ENCODE measurements at regions not wholly inside any gene's neighbourhood (a gene's known extent, or its start where the extent isn't known, plus 50 kb on each side); places are given as distances from the start of the nearest gene placed in this dataset.

GRCh38 chr3:82715091-82715856 is 953.8 kb upstream of the GBE1 start:
- ATAC-seq (no peak), DNase-seq (no peak)
- Mint-ChIP-seq H3K27me3 (ENCODE audit: low read depth) (peaks cover 3% of the 10 kb centered on the region), H3K4me1 (ENCODE audit: low read depth) (no peaks in the 10 kb centered on the region), H3K9me3 (peaks cover 11% of the 10 kb centered on the region), H3K4me3 (no peak overlapping the region), H3K36me3 (ENCODE audit: insufficient read depth) (no peaks in the 10 kb centered on the region)

GRCh38 chr3:82707035-82707434 is 945.6 kb upstream of the GBE1 start:
- Mint-ChIP-seq H3K4me1 (ENCODE audit: low read depth) (no peaks in the 10 kb centered on the region), H3K9me3 (peaks cover 7% of the 10 kb centered on the region), H3K36me3 (ENCODE audit: insufficient read depth) (no peaks in the 10 kb centered on the region), H3K4me3 (no peak overlapping the region), H3K27me3 (ENCODE audit: low read depth) (peaks cover 3% of the 10 kb centered on the region)
- no peak for DNase-seq
- no peak for ATAC-seq

GRCh38 chr3:82685761-82686160 is 924.3 kb upstream of the GBE1 start:
- no peak overlapping the region for H3K4me3 Mint-ChIP-seq
- no peak for DNase-seq
- no peaks in the 10 kb centered on the region for H3K36me3 Mint-ChIP-seq (ENCODE audit: insufficient read depth)
- no peak for ATAC-seq
- no peaks in the 10 kb centered on the region for H3K27me3 Mint-ChIP-seq (ENCODE audit: low read depth)
- no peaks in the 10 kb centered on the region for H3K4me1 Mint-ChIP-seq (ENCODE audit: low read depth)
- H3K9me3 Mint-ChIP-seq = peaks cover 13% of the 10 kb centered on the region

GRCh38 chr3:82676356-82677026 is 915.0 kb upstream of the GBE1 start:
- no peak overlapping the region for H3K4me3 Mint-ChIP-seq
- DNase-seq = no peak
- no peaks in the 10 kb centered on the region for H3K4me1 Mint-ChIP-seq (ENCODE audit: low read depth)
- no peak for ATAC-seq
- H3K36me3 Mint-ChIP-seq (ENCODE audit: insufficient read depth) = no peaks in the 10 kb centered on the region
- H3K9me3 Mint-ChIP-seq = peaks cover 5% of the 10 kb centered on the region
- H3K27me3 Mint-ChIP-seq (ENCODE audit: low read depth) = no peaks in the 10 kb centered on the region

- ATAC-seq (no peak), DNase-seq (no peak)
- Mint-ChIP-seq H3K36me3 (ENCODE audit: insufficient read depth) (no peaks in the 10 kb centered on the region), H3K4me3 (no peak overlapping the region), H3K27me3 (ENCODE audit: low read depth) (no peaks in the 10 kb centered on the region), H3K9me3 (peaks cover 10% of the 10 kb centered on the region), H3K4me1 (ENCODE audit: low read depth) (no peaks in the 10 kb centered on the region)
Measured at GRCh38 chr3:82672966-82673365, 911.5 kb upstream of the GBE1 start.

GRCh38 chr3:82671466-82671865 is 910.0 kb upstream of the GBE1 start:
- Mint-ChIP-seq H3K4me3 (no peak overlapping the region), H3K4me1 (ENCODE audit: low read depth) (no peaks in the 10 kb centered on the region), H3K9me3 (peaks cover 8% of the 10 kb centered on the region), H3K36me3 (ENCODE audit: insufficient read depth) (no peaks in the 10 kb centered on the region), H3K27me3 (ENCODE audit: low read depth) (no peaks in the 10 kb centered on the region)
- DNase-seq = no peak
- ATAC-seq = no peak

- ATAC-seq (no peak), DNase-seq (no peak)
- Mint-ChIP-seq H3K27me3 (ENCODE audit: low read depth) (no peaks in the 10 kb centered on the region), H3K9me3 (peaks cover 10% of the 10 kb centered on the region), H3K36me3 (ENCODE audit: insufficient read depth) (no peaks in the 10 kb centered on the region), H3K4me3 (no peak overlapping the region), H3K4me1 (ENCODE audit: low read depth) (no peaks in the 10 kb centered on the region)
Measured at GRCh38 chr3:82654708-82655107, 893.3 kb upstream of the GBE1 start.

- Mint-ChIP-seq H3K9me3 (peaks cover 17% of the 10 kb centered on the region), H3K4me1 (ENCODE audit: low read depth) (no peaks in the 10 kb centered on the region), H3K27me3 (ENCODE audit: low read depth) (no peaks in the 10 kb centered on the region), H3K36me3 (ENCODE audit: insufficient read depth) (no peaks in the 10 kb centered on the region), H3K4me3 (no peak overlapping the region)
- no peak for DNase-seq
- ATAC-seq = no peak
Measured at GRCh38 chr3:82643948-82644347, 882.5 kb upstream of the GBE1 start.

- DNase-seq (no peak), ATAC-seq (no peak)
- H3K4me3 Mint-ChIP-seq = no peak overlapping the region
- H3K27me3 Mint-ChIP-seq (ENCODE audit: low read depth) = no peaks in the 10 kb centered on the region
- H3K36me3 Mint-ChIP-seq (ENCODE audit: insufficient read depth) = no peaks in the 10 kb centered on the region
- H3K4me1 Mint-ChIP-seq (ENCODE audit: low read depth) = no peaks in the 10 kb centered on the region
- peaks cover 14% of the 10 kb centered on the region for H3K9me3 Mint-ChIP-seq
Measured at GRCh38 chr3:82641701-82642100, 880.3 kb upstream of the GBE1 start.

GRCh38 chr3:82640254-82640653 is 878.8 kb upstream of the GBE1 start:
- H3K27me3 Mint-ChIP-seq (ENCODE audit: low read depth) = no peaks in the 10 kb centered on the region
- peaks cover 8% of the 10 kb centered on the region for H3K9me3 Mint-ChIP-seq
- no peak overlapping the region for H3K4me3 Mint-ChIP-seq
- H3K4me1 Mint-ChIP-seq (ENCODE audit: low read depth) = no peaks in the 10 kb centered on the region
- DNase-seq (no peak), ATAC-seq (no peak)
- H3K36me3 Mint-ChIP-seq (ENCODE audit: insufficient read depth) = no peaks in the 10 kb centered on the region

- DNase-seq (no peak), ATAC-seq (no peak)
- no peak overlapping the region for H3K4me3 Mint-ChIP-seq
- no peaks in the 10 kb centered on the region for H3K36me3 Mint-ChIP-seq (ENCODE audit: insufficient read depth)
- H3K27me3 Mint-ChIP-seq (ENCODE audit: low read depth) = no peaks in the 10 kb centered on the region
- H3K9me3 Mint-ChIP-seq = peaks cover 8% of the 10 kb centered on the region
- H3K4me1 Mint-ChIP-seq (ENCODE audit: low read depth) = no peaks in the 10 kb centered on the region
Measured at GRCh38 chr3:82637574-82637973, 876.1 kb upstream of the GBE1 start.

- Mint-ChIP-seq H3K9me3 (peaks cover 3% of the 10 kb centered on the region), H3K36me3 (ENCODE audit: insufficient read depth) (no peaks in the 10 kb centered on the region), H3K27me3 (ENCODE audit: low read depth) (no peaks in the 10 kb centered on the region), H3K4me3 (no peak overlapping the region), H3K4me1 (ENCODE audit: low read depth) (no peaks in the 10 kb centered on the region)
- ATAC-seq (no peak), DNase-seq (no peak)
Measured at GRCh38 chr3:82636177-82636576, 874.7 kb upstream of the GBE1 start.

GRCh38 chr3:82633319-82633718 is 871.9 kb upstream of the GBE1 start:
- H3K4me1 Mint-ChIP-seq (ENCODE audit: low read depth) = no peaks in the 10 kb centered on the region
- H3K9me3 Mint-ChIP-seq = peaks cover 9% of the 10 kb centered on the region
- ATAC-seq (no peak), DNase-seq (no peak)
- no peaks in the 10 kb centered on the region for H3K27me3 Mint-ChIP-seq (ENCODE audit: low read depth)
- H3K4me3 Mint-ChIP-seq = no peak overlapping the region
- H3K36me3 Mint-ChIP-seq (ENCODE audit: insufficient read depth) = no peaks in the 10 kb centered on the region

- H3K27me3 Mint-ChIP-seq (ENCODE audit: low read depth) = no peaks in the 10 kb centered on the region
- H3K4me3 Mint-ChIP-seq = no peak overlapping the region
- peaks cover 10% of the 10 kb centered on the region for H3K9me3 Mint-ChIP-seq
- DNase-seq (no peak), ATAC-seq (no peak)
- H3K4me1 Mint-ChIP-seq (ENCODE audit: low read depth) = no peaks in the 10 kb centered on the region
- H3K36me3 Mint-ChIP-seq (ENCODE audit: insufficient read depth) = no peaks in the 10 kb centered on the region
Measured at GRCh38 chr3:82629937-82630336, 868.5 kb upstream of the GBE1 start.

- ATAC-seq (no peak), DNase-seq (no peak)
- Mint-ChIP-seq H3K27me3 (ENCODE audit: low read depth) (no peaks in the 10 kb centered on the region), H3K4me1 (ENCODE audit: low read depth) (no peaks in the 10 kb centered on the region), H3K9me3 (peaks cover 19% of the 10 kb centered on the region), H3K4me3 (no peak overlapping the region), H3K36me3 (ENCODE audit: insufficient read depth) (no peaks in the 10 kb centered on the region)
Measured at GRCh38 chr3:82628385-82629014, 867.1 kb upstream of the GBE1 start.

Measured in activated T-cell treated with anti-CD3 and anti-CD28 coated beads, Interleukin-2, amount 50 U/mL, for 4 hours (primary cell).